ENCODE measurements at regions not wholly inside any gene's neighbourhood (a gene's known extent, or its start where the extent isn't known, plus 50 kb on each side); places are given as distances from the start of the nearest gene placed in this dataset.
"Not testable (repeated sequence)": the region's sequence is repeated elsewhere in the genome, so short reads cannot be mapped to it uniquely, and the experiment has no call there.

GRCh38 chr7:97317575-97317974 lies 200.1 kb downstream of the SDHAF3 start:
- Histone ChIP-seq H3K9me2 (ENCODE audit: insufficient read depth) (peaks cover 8% of the 10 kb centered on the region; the same call in 1 of the 2 replicates), H3K4me2 (no peak overlapping the region), H3K4me3 (no peak overlapping the region), H3K27ac (ENCODE audit: low read depth) (no peak overlapping the region), H3K4me1 (ENCODE audit: insufficient read depth) (no peaks in the 10 kb centered on the region), H4K20me1 (replicated peaks; ENCODE audit: insufficient read depth) (no peaks in the 10 kb centered on the region), H3F3A (replicated peaks; ENCODE audit: low read depth) (no peaks in the 10 kb centered on the region), H3K27me3 (ENCODE audit: insufficient read depth) (no peaks in the 10 kb centered on the region), H3K79me2 (replicated peaks; ENCODE audit: insufficient read depth) (no peaks in the 10 kb centered on the region), H3K36me3 (ENCODE audit: insufficient read depth) (peaks cover 6% of the 10 kb centered on the region; the same call in 1 of the 2 replicates), H2AFZ (no peak overlapping the region)
- H3K27me3 Mint-ChIP-seq (ENCODE audit: insufficient read depth, low read depth, poor library complexity) = peaks cover 5% of the 10 kb centered on the region
- DNase-seq (ENCODE audit: low spot score) (peak; percentile 53), ATAC-seq (peak; percentile 66)
- TF ChIP-seq, protein P1, sequence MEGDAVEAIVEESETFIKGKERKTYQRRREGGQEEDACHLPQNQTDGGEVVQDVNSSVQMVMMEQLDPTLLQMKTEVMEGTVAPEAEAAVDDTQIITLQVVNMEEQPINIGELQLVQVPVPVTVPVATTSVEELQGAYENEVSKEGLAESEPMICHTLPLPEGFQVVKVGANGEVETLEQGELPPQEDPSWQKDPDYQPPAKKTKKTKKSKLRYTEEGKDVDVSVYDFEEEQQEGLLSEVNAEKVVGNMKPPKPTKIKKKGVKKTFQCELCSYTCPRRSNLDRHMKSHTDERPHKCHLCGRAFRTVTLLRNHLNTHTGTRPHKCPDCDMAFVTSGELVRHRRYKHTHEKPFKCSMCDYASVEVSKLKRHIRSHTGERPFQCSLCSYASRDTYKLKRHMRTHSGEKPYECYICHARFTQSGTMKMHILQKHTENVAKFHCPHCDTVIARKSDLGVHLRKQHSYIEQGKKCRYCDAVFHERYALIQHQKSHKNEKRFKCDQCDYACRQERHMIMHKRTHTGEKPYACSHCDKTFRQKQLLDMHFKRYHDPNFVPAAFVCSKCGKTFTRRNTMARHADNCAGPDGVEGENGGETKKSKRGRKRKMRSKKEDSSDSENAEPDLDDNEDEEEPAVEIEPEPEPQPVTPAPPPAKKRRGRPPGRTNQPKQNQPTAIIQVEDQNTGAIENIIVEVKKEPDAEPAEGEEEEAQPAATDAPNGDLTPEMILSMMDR (conservative IDR thresholded peaks at IDR 0.05; ENCODE audit: low read depth in 2 of 2) = peak; percentile 43 to 62
- TF ChIP-seq ETS1 (IDR thresholded peaks at IDR 0.05) (no peak), NANOG (IDR thresholded peaks at IDR 0.05; ENCODE audit: borderline replicate concordance) (no peak), STAT1 (IDR thresholded peaks at IDR 0.05; ENCODE audit: unreplicated experiment) (no peak), CREB1 (CRISPR knock-in tag; IDR thresholded peaks at IDR 0.05; ENCODE audit: low read depth) (no peak), POLR2AphosphoS5 (IDR thresholded peaks at IDR 0.05; ENCODE audit: low read depth) (no peak), ZNF114 (CRISPR knock-in tag; IDR thresholded peaks at IDR 0.05) (no peak)
- TF ChIP-seq, protein P2, sequence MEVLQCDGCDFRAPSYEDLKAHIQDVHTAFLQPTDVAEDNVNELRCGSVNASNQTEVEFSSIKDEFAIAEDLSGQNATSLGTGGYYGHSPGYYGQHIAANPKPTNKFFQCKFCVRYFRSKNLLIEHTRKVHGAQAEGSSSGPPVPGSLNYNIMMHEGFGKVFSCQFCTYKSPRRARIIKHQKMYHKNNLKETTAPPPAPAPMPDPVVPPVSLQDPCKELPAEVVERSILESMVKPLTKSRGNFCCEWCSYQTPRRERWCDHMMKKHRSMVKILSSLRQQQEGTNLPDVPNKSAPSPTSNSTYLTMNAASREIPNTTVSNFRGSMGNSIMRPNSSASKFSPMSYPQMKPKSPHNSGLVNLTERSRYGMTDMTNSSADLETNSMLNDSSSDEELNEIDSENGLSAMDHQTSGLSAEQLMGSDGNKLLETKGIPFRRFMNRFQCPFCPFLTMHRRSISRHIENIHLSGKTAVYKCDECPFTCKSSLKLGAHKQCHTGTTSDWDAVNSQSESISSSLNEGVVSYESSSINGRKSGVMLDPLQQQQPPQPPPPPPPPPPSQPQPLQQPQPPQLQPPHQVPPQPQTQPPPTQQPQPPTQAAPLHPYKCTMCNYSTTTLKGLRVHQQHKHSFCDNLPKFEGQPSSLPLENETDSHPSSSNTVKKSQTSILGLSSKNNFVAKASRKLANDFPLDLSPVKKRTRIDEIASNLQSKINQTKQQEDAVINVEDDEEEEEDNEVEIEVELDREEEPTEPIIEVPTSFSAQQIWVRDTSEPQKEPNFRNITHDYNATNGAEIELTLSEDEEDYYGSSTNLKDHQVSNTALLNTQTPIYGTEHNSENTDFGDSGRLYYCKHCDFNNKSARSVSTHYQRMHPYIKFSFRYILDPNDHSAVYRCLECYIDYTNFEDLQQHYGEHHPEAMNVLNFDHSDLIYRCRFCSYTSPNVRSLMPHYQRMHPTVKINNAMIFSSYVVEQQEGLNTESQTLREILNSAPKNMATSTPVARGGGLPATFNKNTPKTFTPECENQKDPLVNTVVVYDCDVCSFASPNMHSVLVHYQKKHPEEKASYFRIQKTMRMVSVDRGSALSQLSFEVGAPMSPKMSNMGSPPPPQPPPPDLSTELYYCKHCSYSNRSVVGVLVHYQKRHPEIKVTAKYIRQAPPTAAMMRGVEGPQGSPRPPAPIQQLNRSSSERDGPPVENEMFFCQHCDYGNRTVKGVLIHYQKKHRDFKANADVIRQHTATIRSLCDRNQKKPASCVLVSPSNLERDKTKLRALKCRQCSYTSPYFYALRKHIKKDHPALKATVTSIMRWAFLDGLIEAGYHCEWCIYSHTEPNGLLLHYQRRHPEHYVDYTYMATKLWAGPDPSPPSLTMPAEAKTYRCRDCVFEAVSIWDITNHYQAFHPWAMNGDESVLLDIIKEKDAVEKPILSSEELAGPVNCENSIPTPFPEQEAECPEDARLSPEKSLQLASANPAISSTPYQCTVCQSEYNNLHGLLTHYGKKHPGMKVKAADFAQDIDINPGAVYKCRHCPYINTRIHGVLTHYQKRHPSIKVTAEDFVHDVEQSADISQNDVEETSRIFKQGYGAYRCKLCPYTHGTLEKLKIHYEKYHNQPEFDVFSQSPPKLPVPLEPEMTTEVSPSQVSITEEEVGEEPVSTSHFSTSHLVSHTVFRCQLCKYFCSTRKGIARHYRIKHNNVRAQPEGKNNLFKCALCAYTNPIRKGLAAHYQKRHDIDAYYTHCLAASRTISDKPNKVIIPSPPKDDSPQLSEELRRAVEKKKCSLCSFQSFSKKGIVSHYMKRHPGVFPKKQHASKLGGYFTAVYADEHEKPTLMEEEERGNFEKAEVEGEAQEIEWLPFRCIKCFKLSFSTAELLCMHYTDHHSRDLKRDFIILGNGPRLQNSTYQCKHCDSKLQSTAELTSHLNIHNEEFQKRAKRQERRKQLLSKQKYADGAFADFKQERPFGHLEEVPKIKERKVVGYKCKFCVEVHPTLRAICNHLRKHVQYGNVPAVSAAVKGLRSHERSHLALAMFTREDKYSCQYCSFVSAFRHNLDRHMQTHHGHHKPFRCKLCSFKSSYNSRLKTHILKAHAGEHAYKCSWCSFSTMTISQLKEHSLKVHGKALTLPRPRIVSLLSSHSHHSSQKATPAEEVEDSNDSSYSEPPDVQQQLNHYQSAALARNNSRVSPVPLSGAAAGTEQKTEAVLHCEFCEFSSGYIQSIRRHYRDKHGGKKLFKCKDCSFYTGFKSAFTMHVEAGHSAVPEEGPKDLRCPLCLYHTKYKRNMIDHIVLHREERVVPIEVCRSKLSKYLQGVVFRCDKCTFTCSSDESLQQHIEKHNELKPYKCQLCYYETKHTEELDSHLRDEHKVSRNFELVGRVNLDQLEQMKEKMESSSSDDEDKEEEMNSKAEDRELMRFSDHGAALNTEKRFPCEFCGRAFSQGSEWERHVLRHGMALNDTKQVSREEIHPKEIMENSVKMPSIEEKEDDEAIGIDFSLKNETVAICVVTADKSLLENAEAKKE (CRISPR knock-in tag; IDR thresholded peaks at IDR 0.05) = no peak
- peaks cover 25% of the 10 kb centered on the region; the same call in 2 of the 3 replicates for H3K36me3 Mint-ChIP-seq (ENCODE audit: low read depth)
- no peak overlapping the region for H3K4me3 Mint-ChIP-seq
- H3K9me3 Mint-ChIP-seq = peaks cover 39% of the 10 kb centered on the region
- H3K27ac Mint-ChIP-seq = no peak overlapping the region
- peaks cover 8% of the 10 kb centered on the region; the same call in 2 of the 3 replicates for H3K4me1 Mint-ChIP-seq

DNA sequence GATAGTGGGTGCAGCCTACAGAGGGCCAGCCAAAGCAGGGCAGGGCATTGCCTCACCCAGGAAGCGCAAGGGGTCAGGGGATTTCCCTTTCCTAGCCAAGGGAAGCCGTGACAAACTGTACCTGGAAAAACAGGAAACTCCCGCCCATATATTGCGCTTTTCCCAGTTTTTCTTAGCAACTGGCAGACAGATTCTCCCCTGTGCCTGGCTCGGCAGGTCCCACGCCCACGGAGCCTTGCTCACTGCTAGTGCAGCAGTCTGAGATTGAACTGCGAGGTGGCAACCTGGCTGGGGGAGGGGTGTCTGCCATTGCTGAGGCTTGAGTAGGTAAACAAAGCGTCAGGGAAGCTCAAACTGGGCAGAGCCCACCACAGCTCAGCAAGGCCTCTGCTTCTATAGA lies 212.4 kb downstream of the SDHAF3 start:
- ATAC-seq; H3K36me3 ChIP-seq (ENCODE audit: insufficient read depth); H3K4me1 Mint-ChIP-seq; H3K27me3 Mint-ChIP-seq (ENCODE audit: insufficient read depth, low read depth, poor library complexity); H3K4me3 Mint-ChIP-seq; H3K79me2 ChIP-seq (replicated peaks; ENCODE audit: insufficient read depth); DNase-seq (ENCODE audit: low spot score); H3K9me2 ChIP-seq (ENCODE audit: insufficient read depth); H3F3A ChIP-seq (replicated peaks; ENCODE audit: low read depth); H4K20me1 ChIP-seq (replicated peaks; ENCODE audit: insufficient read depth); H3K27me3 ChIP-seq (ENCODE audit: insufficient read depth); H3K4me3 ChIP-seq; H3K4me1 ChIP-seq (ENCODE audit: insufficient read depth); H3K27ac ChIP-seq (ENCODE audit: low read depth); H3K27ac Mint-ChIP-seq; H3K36me3 Mint-ChIP-seq (ENCODE audit: low read depth): not testable (repeated sequence)
- peaks cover 23% of the 10 kb centered on the region for H3K9me3 Mint-ChIP-seq
- 0 out of 2 replicates have a peak overlapping the region, but pooled peaks have one; percentile 14 for H3K4me2 ChIP-seq
- H2AFZ ChIP-seq = 0 out of 2 replicates have a peak overlapping the region, but pooled peaks have one; percentile 59

Data from GM23338 (cell line).